ENCODE measurements at regions not wholly inside any gene's neighbourhood (a gene's known extent, or its start where the extent isn't known, plus 50 kb on each side); places are given as distances from the start of the nearest gene placed in this dataset.

- TF ChIP-seq FOXP2 (optimal IDR thresholded peaks at IDR 0.05; ENCODE audit: borderline replicate concordance, extremely low read depth, extremely low read length, insufficient read depth) (no peak), TAF1 (IDR thresholded peaks at IDR 0.05; ENCODE audit: borderline replicate concordance, insufficient read depth, low read length) (no peak), POLR2AphosphoS5 (IDR thresholded peaks at IDR 0.05; ENCODE audit: low read depth, low read length) (no peak), SIN3A (IDR thresholded peaks at IDR 0.05; ENCODE audit: borderline replicate concordance, insufficient read depth, low read length) (no peak), REST (IDR thresholded peaks at IDR 0.05; ENCODE audit: insufficient read depth in 1 of 2, low read depth in 2 of 2, low read length in 2 of 2) (no peak)
Measured at GRCh38 chr5:107295914-107296313, 374.8 kb downstream of the EFNA5 start.

GRCh38 chr5:107294669-107295068, 376.1 kb downstream of the EFNA5 start:
- TF ChIP-seq TAF1 (IDR thresholded peaks at IDR 0.05; ENCODE audit: borderline replicate concordance, insufficient read depth, low read length) (no peak), FOXP2 (optimal IDR thresholded peaks at IDR 0.05; ENCODE audit: borderline replicate concordance, extremely low read depth, extremely low read length, insufficient read depth) (no peak), SIN3A (IDR thresholded peaks at IDR 0.05; ENCODE audit: borderline replicate concordance, insufficient read depth, low read length) (no peak)

GRCh38 chr5:107294211-107294550, 376.6 kb downstream of the EFNA5 start:
- TF ChIP-seq TAF1 (IDR thresholded peaks at IDR 0.05; ENCODE audit: borderline replicate concordance, insufficient read depth, low read length), result no peak
- no peak for TF ChIP-seq POLR2AphosphoS5 (IDR thresholded peaks at IDR 0.05; ENCODE audit: low read depth, low read length)
- no peak for TF ChIP-seq REST (IDR thresholded peaks at IDR 0.05; ENCODE audit: insufficient read depth in 1 of 2, low read depth in 2 of 2, low read length in 2 of 2)
- no peak for TF ChIP-seq FOXP2 (optimal IDR thresholded peaks at IDR 0.05; ENCODE audit: borderline replicate concordance, extremely low read depth, extremely low read length, insufficient read depth)
- no peak for TF ChIP-seq SIN3A (IDR thresholded peaks at IDR 0.05; ENCODE audit: borderline replicate concordance, insufficient read depth, low read length)

GRCh38 chr5:107293541-107294210, 377.1 kb downstream of the EFNA5 start:
- TF ChIP-seq TAF1 (IDR thresholded peaks at IDR 0.05; ENCODE audit: borderline replicate concordance, insufficient read depth, low read length) (no peak), FOXP2 (optimal IDR thresholded peaks at IDR 0.05; ENCODE audit: borderline replicate concordance, extremely low read depth, extremely low read length, insufficient read depth) (no peak), POLR2AphosphoS5 (IDR thresholded peaks at IDR 0.05; ENCODE audit: low read depth, low read length) (no peak), SIN3A (IDR thresholded peaks at IDR 0.05; ENCODE audit: borderline replicate concordance, insufficient read depth, low read length) (no peak), REST (IDR thresholded peaks at IDR 0.05; ENCODE audit: insufficient read depth in 1 of 2, low read depth in 2 of 2, low read length in 2 of 2) (no peak)

- TF ChIP-seq TAF1 (IDR thresholded peaks at IDR 0.05; ENCODE audit: borderline replicate concordance, insufficient read depth, low read length) (no peak), FOXP2 (optimal IDR thresholded peaks at IDR 0.05; ENCODE audit: borderline replicate concordance, extremely low read depth, extremely low read length, insufficient read depth) (no peak), POLR2AphosphoS5 (IDR thresholded peaks at IDR 0.05; ENCODE audit: low read depth, low read length) (no peak), SIN3A (IDR thresholded peaks at IDR 0.05; ENCODE audit: borderline replicate concordance, insufficient read depth, low read length) (no peak), REST (IDR thresholded peaks at IDR 0.05; ENCODE audit: insufficient read depth in 1 of 2, low read depth in 2 of 2, low read length in 2 of 2) (no peak)
Measured at GRCh38 chr5:107291866-107292265, 378.9 kb downstream of the EFNA5 start.

Measured in PFSK-1 (cell line).